ENCODE measurements at regions not wholly inside any gene's neighbourhood (a gene's known extent, or its start where the extent isn't known, plus 50 kb on each side); places are given as distances from the start of the nearest gene placed in this dataset.

- no CpG with 5 or more reads among the region's 5 CpGs for WGBS (ENCODE audit: extremely low coverage, insufficient read length, low lambda C conversion rate)
- no peak overlapping the region for H3T11ph ChIP-seq (ENCODE audit: low read length)
- no peak overlapping the region for H3K23ac ChIP-seq (ENCODE audit: insufficient read length, low read depth, low read length)
- no peaks in the 10 kb centered on the region for H3K79me2 ChIP-seq (ENCODE audit: insufficient read depth, low read length)
- no peak for DNase-seq
- no peak overlapping the region for H3K56ac ChIP-seq (ENCODE audit: insufficient read length, low read depth, low read length)
- no peak overlapping the region for H3K9ac ChIP-seq (ENCODE audit: extremely low read depth, insufficient read length, low read length)
- H2BK12ac ChIP-seq (ENCODE audit: insufficient read length, low read depth, low read length) = no peak overlapping the region
- H3K18ac ChIP-seq (ENCODE audit: insufficient read length, low read depth, low read length) = peak overlapping the region; percentile 30
- no peak overlapping the region for H2BK20ac ChIP-seq (ENCODE audit: low read depth, low read length, poor library complexity, severe bottlenecking)
- H4K5ac ChIP-seq (ENCODE audit: insufficient read length, low read depth, low read length) = no peak overlapping the region
- no peaks in the 10 kb centered on the region for H3K23me2 ChIP-seq (ENCODE audit: insufficient read length, low read depth, low read length, poor library complexity, severe bottlenecking)
- Mint-ChIP-seq H3K36me3 (ENCODE audit: insufficient read depth in 1 of 3, low read depth in 3 of 3) (no peaks in the 10 kb centered on the region), H3K4me1 (no peaks in the 10 kb centered on the region), H3K27me3 (ENCODE audit: low read depth) (peaks cover 29% of the 10 kb centered on the region), H3K4me3 (no peak overlapping the region), H3K27ac (no peak overlapping the region), H3K9me3 (no peaks in the 10 kb centered on the region)
- H2BK120ac ChIP-seq (ENCODE audit: low read depth, low read length, poor library complexity, severe bottlenecking) = no peak overlapping the region
- H3K4ac ChIP-seq (ENCODE audit: low read depth, low read length) = no peak overlapping the region
- no peak overlapping the region for H3K4me2 ChIP-seq (ENCODE audit: insufficient read depth, insufficient read length, low read length)
- H3K27ac ChIP-seq (ENCODE audit: insufficient read length, low read depth, low read length) = no peak overlapping the region
- no peak overlapping the region for H2AFZ ChIP-seq (ENCODE audit: low read length)
- H3K27me3 ChIP-seq (ENCODE audit: insufficient read depth, low read length) = no peaks in the 10 kb centered on the region
- H4K8ac ChIP-seq (replicated peaks; ENCODE audit: insufficient read length, low read depth, low read length) = no peak overlapping the region
- H4K20me1 ChIP-seq (ENCODE audit: control insufficient read depth, insufficient read depth, insufficient read length) = no peaks in the 10 kb centered on the region
- TF ChIP-seq, protein P1, sequence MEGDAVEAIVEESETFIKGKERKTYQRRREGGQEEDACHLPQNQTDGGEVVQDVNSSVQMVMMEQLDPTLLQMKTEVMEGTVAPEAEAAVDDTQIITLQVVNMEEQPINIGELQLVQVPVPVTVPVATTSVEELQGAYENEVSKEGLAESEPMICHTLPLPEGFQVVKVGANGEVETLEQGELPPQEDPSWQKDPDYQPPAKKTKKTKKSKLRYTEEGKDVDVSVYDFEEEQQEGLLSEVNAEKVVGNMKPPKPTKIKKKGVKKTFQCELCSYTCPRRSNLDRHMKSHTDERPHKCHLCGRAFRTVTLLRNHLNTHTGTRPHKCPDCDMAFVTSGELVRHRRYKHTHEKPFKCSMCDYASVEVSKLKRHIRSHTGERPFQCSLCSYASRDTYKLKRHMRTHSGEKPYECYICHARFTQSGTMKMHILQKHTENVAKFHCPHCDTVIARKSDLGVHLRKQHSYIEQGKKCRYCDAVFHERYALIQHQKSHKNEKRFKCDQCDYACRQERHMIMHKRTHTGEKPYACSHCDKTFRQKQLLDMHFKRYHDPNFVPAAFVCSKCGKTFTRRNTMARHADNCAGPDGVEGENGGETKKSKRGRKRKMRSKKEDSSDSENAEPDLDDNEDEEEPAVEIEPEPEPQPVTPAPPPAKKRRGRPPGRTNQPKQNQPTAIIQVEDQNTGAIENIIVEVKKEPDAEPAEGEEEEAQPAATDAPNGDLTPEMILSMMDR (conservative IDR thresholded peaks at IDR 0.05) = no peak
- no peak overlapping the region for H2BK5ac ChIP-seq (ENCODE audit: insufficient read length, low read length)
- no peak overlapping the region for H2AK5ac ChIP-seq (ENCODE audit: insufficient read length, low read length)
- H3K14ac ChIP-seq (ENCODE audit: insufficient read depth, low read length) = no peak overlapping the region
- H4K91ac ChIP-seq (ENCODE audit: insufficient read length, low read depth, low read length) = no peak overlapping the region
- H2BK15ac ChIP-seq (ENCODE audit: low read depth, low read length) = no peak overlapping the region
- H3K9me3 ChIP-seq (ENCODE audit: control insufficient read depth, low read depth, low read length) = no peaks in the 10 kb centered on the region
- no peaks in the 10 kb centered on the region for H3K4me1 ChIP-seq (ENCODE audit: insufficient read depth, low read length)
- no peaks in the 10 kb centered on the region for H3K79me1 ChIP-seq (ENCODE audit: insufficient read depth, low read depth, low read length, poor library complexity, severe bottlenecking)
Observed at GRCh38 chr1:17992800-17993199, 114.8 kb upstream of the IGSF21 start.

Data from H9 (cell line).